ENCODE measurements at regions not wholly inside any gene's neighbourhood (a gene's known extent, or its start where the extent isn't known, plus 50 kb on each side); places are given as distances from the start of the nearest gene placed in this dataset.

GRCh38 chr2:122078451-122078850 lies 323.0 kb downstream of the TSN start:
- POLR2A ChIA-PET = no interaction called here
- no peaks in the 10 kb centered on the region for H3K4me1 ChIP-seq (ENCODE audit: control insufficient read depth, insufficient read depth, low read length)
- no peak overlapping the region for H3K27ac ChIP-seq (ENCODE audit: extremely low read depth, low read depth, low read length)
- CTCF ChIA-PET = interaction anchor here (0.6 to 1.1 kb wide), 2 partner anchors 90 to 948 kb away, joined by 3 read pairs; no protein-coding TSS in a partner anchor
- no peak overlapping the region for H3K4me3 ChIP-seq (ENCODE audit: low read depth, low read length)
- TF ChIP-seq ZNF791 (tag by site-specific recombination; IDR thresholded peaks at IDR 0.05) (no peak), MZF1 (tag by site-specific recombination; IDR thresholded peaks at IDR 0.05; ENCODE audit: borderline replicate concordance) (no peak), SP2 (tag by site-specific recombination; IDR thresholded peaks at IDR 0.05) (no peak), ZNF501 (tag by site-specific recombination; IDR thresholded peaks at IDR 0.05) (no peak), SALL2 (tag by site-specific recombination; IDR thresholded peaks at IDR 0.05; ENCODE audit: borderline replicate concordance) (no peak), SP7 (tag by site-specific recombination; IDR thresholded peaks at IDR 0.05) (no peak), ZNF558 (tag by site-specific recombination; IDR thresholded peaks at IDR 0.05) (no peak), BCL11B (tag by site-specific recombination; IDR thresholded peaks at IDR 0.05; ENCODE audit: low read depth) (no peak), ZNF148 (tag by site-specific recombination; IDR thresholded peaks at IDR 0.05; ENCODE audit: borderline replicate concordance) (no peak), OVOL3 (tag by site-specific recombination; IDR thresholded peaks at IDR 0.05) (no peak), ZBTB48 (tag by site-specific recombination; IDR thresholded peaks at IDR 0.05) (no peak), ZEB2 (tag by site-specific recombination; IDR thresholded peaks at IDR 0.05) (no peak)
- H3K36me3 ChIP-seq (ENCODE audit: control insufficient read depth in 2 of 2, insufficient read depth in 1 of 2, low read length in 2 of 2) = no peaks in the 10 kb centered on the region
- H3K9me3 ChIP-seq (ENCODE audit: control insufficient read depth, insufficient read depth, low read depth, low read length) = no peaks in the 10 kb centered on the region

- Histone ChIP-seq H3K9me3 (ENCODE audit: control insufficient read depth, insufficient read depth, low read depth, low read length) (no peaks in the 10 kb centered on the region), H3K36me3 (ENCODE audit: control insufficient read depth in 2 of 2, insufficient read depth in 1 of 2, low read length in 2 of 2) (no peaks in the 10 kb centered on the region), H3K4me3 (ENCODE audit: low read depth, low read length) (no peak overlapping the region), H3K27ac (ENCODE audit: extremely low read depth, low read depth, low read length) (no peak overlapping the region), H3K4me1 (ENCODE audit: control insufficient read depth, insufficient read depth, low read length) (no peaks in the 10 kb centered on the region)
- CTCF ChIA-PET = interaction anchor here (0.5 to 1.1 kb wide), 3 partner anchors 13 to 624 kb away, joined by 3 to 5 read pairs (median 3); no protein-coding TSS in a partner anchor
- POLR2A ChIA-PET = no interaction called here
- TF ChIP-seq SCRT2 (tag by site-specific recombination; IDR thresholded peaks at IDR 0.05) = no peak
- TF ChIP-seq ZNF561 (tag by site-specific recombination; IDR thresholded peaks at IDR 0.05; ENCODE audit: borderline replicate concordance) = no peak
- TF ChIP-seq ZBTB21 (tag by site-specific recombination; IDR thresholded peaks at IDR 0.05) = no peak
- TF ChIP-seq ZNF18 (tag by site-specific recombination; IDR thresholded peaks at IDR 0.05) = no peak
- no peak for TF ChIP-seq ZNF280C (tag by site-specific recombination; IDR thresholded peaks at IDR 0.05)
- no peak for TF ChIP-seq PBX3 (CRISPR knock-in tag; IDR thresholded peaks at IDR 0.05)
- no peak for TF ChIP-seq ZNF530 (tag by site-specific recombination; IDR thresholded peaks at IDR 0.05; ENCODE audit: low read depth)
- TF ChIP-seq ZBTB10 (tag by site-specific recombination; IDR thresholded peaks at IDR 0.05) = no peak
- no peak for TF ChIP-seq ZNF792 (tag by site-specific recombination; IDR thresholded peaks at IDR 0.05)
- no peak for TF ChIP-seq BCL11A (tag by site-specific recombination; IDR thresholded peaks at IDR 0.05; ENCODE audit: low read depth)
- TF ChIP-seq ZNF501 (tag by site-specific recombination; IDR thresholded peaks at IDR 0.05) = no peak
- TF ChIP-seq ZNF747 (tag by site-specific recombination; IDR thresholded peaks at IDR 0.05) = no peak
- TF ChIP-seq ZBTB7A (tag by site-specific recombination; IDR thresholded peaks at IDR 0.05; ENCODE audit: low read depth) = no peak
- TF ChIP-seq ZNF239 (tag by site-specific recombination; IDR thresholded peaks at IDR 0.05) = no peak
- no peak for TF ChIP-seq ZNF843 (tag by site-specific recombination; IDR thresholded peaks at IDR 0.05)
- TF ChIP-seq ZNF621 (tag by site-specific recombination; IDR thresholded peaks at IDR 0.05) = no peak
Observed at GRCh38 chr2:122079844-122080243, 324.4 kb downstream of the TSN start.
